Effector memory CD4-positive, alpha-beta T cell (primary cell): ENCODE measurements at regions not wholly inside any gene's neighbourhood (a gene's known extent, or its start where the extent isn't known, plus 50 kb on each side); places are given as distances from the start of the nearest gene placed in this dataset.

ENCODE experiments used
- DNase-seq, 3 donors: peaks; one replicate each; pipeline ENCODE4 v3.0.0-alpha.2; 2020
- H3K27ac ChIP-seq: 2 replicates; pipeline ENCODE4 v1.7.0; 2013; ENCODE audit warnings: mild to moderate bottlenecking, low read length, moderate library complexity; ENCODE audit not compliant: insufficient read depth, poor library complexity, severe bottlenecking
- H3K27me3 ChIP-seq: replicated peaks from 2 replicates; pipeline ENCODE4 v1.7.0; 2013; ENCODE audit warnings: mild to moderate bottlenecking, low read length; ENCODE audit not compliant: insufficient read depth, control insufficient read depth, poor library complexity, severe bottlenecking
- H3K36me3 ChIP-seq: 2 replicates; pipeline ENCODE4 v1.7.0; 2013; ENCODE audit warnings: mild to moderate bottlenecking, low read length, moderate library complexity; ENCODE audit not compliant: control insufficient read depth, insufficient read depth
- H3K4me1 ChIP-seq: 2 replicates; pipeline ENCODE4 v1.7.0; 2013; ENCODE audit warnings: low read length, mild to moderate bottlenecking; ENCODE audit not compliant: control insufficient read depth, insufficient read depth, poor library complexity, severe bottlenecking
- H3K4me3 ChIP-seq: 2 replicates; pipeline ENCODE4 v1.7.0; 2013; ENCODE audit warnings: low read length, low read depth, mild to moderate bottlenecking; ENCODE audit not compliant: insufficient read depth, poor library complexity, severe bottlenecking
- H3K9me3 ChIP-seq: 2 replicates; pipeline ENCODE4 v1.7.0; 2013; ENCODE audit warnings: mild to moderate bottlenecking, low read length, moderate library complexity; ENCODE audit not compliant: control insufficient read depth

DNA sequence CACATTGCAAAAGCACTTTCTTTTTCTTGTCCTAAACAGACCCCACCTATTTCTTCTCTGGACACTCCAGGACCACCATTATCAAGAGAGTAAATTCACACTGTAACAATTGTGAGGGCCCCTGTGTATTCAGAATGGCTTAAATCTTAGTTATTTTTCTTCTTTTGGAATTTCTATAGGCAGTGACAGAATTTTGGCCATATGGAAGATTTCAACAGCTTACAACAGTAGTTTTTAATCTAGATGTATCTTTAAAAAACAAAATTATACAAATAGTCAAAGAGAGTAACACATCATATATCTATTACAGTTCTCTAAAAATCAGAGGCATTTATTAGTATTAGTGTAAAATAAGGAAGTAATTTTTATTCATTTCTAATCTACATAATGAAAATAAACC, 482.1 kb downstream of the LIG4 start:
- Histone ChIP-seq H3K27ac (no peak overlapping the region), H3K4me3 (no peak overlapping the region), H3K27me3 (no peaks in the 10 kb centered on the region), H3K9me3 (no peaks in the 10 kb centered on the region), H3K36me3 (no peaks in the 10 kb centered on the region), H3K4me1 (no peaks in the 10 kb centered on the region)
- DNase-seq = no peak

DNA sequence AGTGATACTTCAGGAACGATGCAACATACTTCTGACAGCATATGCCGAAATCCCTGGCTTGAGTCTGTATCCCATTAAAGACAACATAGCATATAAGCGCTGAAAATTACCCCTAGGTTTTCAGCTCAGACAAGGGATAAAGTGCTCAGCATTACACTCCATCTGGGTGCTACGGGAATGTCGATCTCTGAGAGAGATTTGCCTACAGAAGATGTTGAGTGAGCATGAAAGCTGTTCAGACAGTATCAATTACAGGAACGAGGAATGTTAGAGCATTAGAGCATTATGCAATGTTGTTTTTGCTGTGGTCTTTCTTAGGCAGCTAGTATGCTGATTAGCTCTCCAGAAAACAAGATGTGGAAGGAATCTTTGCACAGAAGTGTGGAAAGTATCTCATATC, 484.5 kb downstream of the LIG4 start:
- no peaks in the 10 kb centered on the region for H3K9me3 ChIP-seq
- no peaks in the 10 kb centered on the region for H3K27me3 ChIP-seq
- no peaks in the 10 kb centered on the region for H3K4me1 ChIP-seq
- H3K36me3 ChIP-seq = no peaks in the 10 kb centered on the region
- H3K27ac ChIP-seq = no peak overlapping the region
- H3K4me3 ChIP-seq = no peak overlapping the region
- DNase-seq = no peak

DNA sequence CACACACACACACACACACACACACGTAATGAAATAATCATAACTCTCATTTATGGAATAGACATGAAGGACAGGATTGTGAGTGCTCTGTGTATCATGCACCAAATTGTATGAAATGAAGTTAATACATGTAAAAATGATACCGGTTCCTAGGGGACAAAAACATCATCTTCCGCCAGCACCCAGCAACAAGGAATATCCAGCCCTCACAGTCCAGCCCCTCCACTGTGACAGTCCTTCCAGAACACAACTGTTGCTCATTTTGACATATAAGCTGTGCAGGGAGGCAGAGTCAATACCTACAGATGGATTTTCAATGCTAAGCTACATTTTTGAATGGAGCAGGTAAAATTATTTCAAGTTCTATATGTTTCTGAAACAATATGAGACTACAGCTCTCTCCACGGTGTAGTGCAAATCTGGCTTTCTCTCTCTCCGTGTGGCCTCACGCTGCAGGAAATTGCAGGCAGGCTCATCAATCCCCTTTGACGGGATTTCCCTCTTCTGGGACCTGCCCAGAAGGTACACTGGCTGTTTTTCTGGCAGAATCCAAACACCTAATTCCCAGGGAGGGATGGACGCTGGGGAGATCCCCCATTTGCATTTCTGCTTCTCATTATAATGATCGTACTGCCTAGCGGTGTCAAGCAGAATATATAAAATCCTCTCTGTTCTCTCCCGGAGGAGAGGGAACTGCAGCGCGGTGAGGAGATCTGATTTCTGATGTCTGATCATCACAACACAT, 494.0 kb downstream of the LIG4 start:
- Histone ChIP-seq H3K27me3 (no peaks in the 10 kb centered on the region), H3K4me3 (no peak overlapping the region), H3K27ac (no peak overlapping the region), H3K9me3 (no peaks in the 10 kb centered on the region), H3K36me3 (no peaks in the 10 kb centered on the region), H3K4me1 (no peaks in the 10 kb centered on the region)
- DNase-seq = no peak

DNA sequence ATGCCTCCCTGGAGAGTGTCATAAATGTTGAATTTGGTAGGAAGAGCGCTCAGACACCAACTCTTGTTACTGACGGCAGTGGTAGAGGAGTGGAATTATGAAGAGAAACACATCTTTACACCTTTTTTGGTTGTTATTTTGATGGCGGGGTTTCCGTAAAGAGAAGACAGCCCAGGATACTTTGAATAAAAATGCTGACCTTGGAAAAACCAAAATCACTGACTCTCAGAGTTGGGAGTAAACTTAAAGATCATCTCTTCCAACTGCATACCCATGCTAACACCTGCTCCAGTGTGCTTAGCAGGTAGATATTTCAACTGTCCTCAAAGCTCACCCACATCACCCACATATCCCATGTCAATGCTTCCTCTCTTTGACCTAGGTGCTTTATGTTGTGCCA, 498.6 kb downstream of the LIG4 start:
- H3K36me3 ChIP-seq = no peaks in the 10 kb centered on the region
- H3K9me3 ChIP-seq = no peaks in the 10 kb centered on the region

DNA sequence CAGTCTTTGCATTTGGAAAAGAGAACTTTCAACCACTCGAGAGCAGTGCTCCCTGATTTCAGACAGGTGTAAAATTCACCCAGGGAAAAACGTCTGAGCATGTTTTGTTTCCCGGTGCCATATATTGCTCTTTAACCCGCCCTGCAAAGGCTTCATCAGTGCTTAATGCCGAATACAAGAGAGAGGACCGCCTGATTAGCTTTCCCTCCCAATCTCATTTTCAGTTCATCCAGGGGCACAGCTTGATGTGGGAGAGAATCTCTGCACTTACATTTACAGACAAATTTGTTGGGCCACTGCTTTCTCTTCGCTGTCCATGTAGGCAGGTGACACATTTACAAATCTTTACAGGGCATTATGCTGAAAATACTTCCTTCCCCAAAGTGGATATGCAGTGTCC, 499.1 kb downstream of the LIG4 start:
- H3K36me3 ChIP-seq = no peaks in the 10 kb centered on the region
- H3K27me3 ChIP-seq = no peaks in the 10 kb centered on the region
- H3K4me3 ChIP-seq = no peak overlapping the region
- no peak overlapping the region for H3K27ac ChIP-seq
- H3K4me1 ChIP-seq = no peaks in the 10 kb centered on the region
- H3K9me3 ChIP-seq = no peaks in the 10 kb centered on the region
- DNase-seq = no peak

More for the DNA sequence above, 498.6 kb downstream of the LIG4 start:
- H3K4me3 ChIP-seq = no peak overlapping the region
- H3K4me1 ChIP-seq = no peaks in the 10 kb centered on the region
- DNase-seq = no peak
- H3K27ac ChIP-seq = no peak overlapping the region
- H3K27me3 ChIP-seq = no peaks in the 10 kb centered on the region

DNA sequence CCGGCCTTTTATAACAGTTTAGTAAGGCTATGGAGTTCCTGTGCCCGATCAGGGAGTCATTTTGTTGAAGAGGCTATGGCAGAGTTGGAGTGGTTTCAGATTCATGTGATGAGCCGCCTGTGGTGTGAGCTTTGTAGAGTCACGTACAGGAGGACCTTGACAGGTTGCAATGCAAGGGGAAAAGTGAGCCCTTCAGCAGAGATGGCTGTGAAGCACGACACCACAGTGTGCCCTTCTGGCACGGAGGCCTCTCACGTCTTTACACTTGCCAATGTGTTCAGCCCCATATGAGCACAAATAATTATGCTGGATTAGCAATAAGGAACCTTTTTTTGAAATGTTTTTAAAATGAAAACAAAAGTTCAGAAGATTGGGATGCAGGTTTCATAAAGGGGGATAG, 499.8 kb downstream of the LIG4 start:
- H3K9me3 ChIP-seq = no peaks in the 10 kb centered on the region

DNA sequence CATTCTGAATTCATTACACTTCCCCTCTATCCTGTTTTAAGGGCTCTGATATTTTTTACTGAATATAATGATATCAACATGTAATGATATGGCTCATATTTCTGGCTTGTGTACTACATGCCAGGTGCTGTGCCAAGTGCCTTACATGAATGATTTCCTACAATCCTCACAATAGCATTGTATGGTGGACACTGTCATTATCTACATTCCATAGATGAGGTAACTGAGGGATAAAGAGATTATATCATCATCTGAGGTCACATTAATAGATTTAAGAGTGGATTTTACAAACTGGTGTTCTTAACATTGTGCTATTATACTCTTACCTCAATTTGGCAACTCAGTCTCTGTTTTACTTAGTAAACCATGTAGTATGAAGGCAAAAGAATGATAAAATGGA, 502.0 kb downstream of the LIG4 start:
- Histone ChIP-seq H3K36me3 (no peaks in the 10 kb centered on the region), H3K4me3 (no peak overlapping the region), H3K27ac (no peak overlapping the region), H3K27me3 (no peaks in the 10 kb centered on the region), H3K9me3 (no peaks in the 10 kb centered on the region), H3K4me1 (no peaks in the 10 kb centered on the region)
- DNase-seq = no peak

More for the DNA sequence above, 499.8 kb downstream of the LIG4 start:
- no peak for DNase-seq
- Histone ChIP-seq H3K36me3 (no peaks in the 10 kb centered on the region), H3K27ac (no peak overlapping the region), H3K27me3 (no peaks in the 10 kb centered on the region), H3K4me1 (no peaks in the 10 kb centered on the region), H3K4me3 (no peak overlapping the region)

DNA sequence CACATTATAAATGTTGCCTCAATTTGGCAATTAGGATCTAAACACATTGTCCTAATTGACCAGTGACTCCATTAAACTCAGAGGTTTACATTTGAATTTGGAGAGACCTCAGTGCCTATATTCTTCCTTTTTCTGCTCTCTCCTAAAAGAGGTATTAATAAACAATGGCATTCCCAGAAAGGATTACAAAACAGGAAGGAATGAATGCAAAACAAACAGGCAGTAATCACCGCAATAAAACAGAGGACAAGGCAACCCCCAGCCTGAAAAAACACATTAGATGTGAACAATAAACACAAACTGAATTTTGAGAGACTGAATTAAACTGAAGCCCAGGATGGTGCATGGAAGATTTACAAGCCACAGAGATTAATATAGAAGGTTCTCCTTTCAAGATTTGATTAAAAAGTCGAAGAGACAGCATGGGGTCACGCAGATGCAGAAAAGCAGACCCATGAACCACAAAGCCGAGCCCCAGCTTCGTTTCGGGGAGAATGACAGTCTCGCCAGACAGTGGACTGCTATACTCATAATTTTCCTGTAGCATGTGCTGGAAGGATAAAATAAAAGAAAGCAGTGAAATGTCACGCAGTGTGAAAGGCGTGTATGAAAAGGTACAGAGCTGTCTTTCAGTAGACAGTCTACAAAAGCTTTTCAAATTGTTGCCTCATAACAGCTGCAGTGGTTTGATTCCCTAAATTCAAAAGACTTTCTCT, 503.0 kb downstream of the LIG4 start:
- Histone ChIP-seq H3K4me3 (no peak overlapping the region), H3K4me1 (no peaks in the 10 kb centered on the region), H3K9me3 (no peaks in the 10 kb centered on the region), H3K27me3 (no peaks in the 10 kb centered on the region), H3K36me3 (no peaks in the 10 kb centered on the region), H3K27ac (no peak overlapping the region)
- no peak for DNase-seq

DNA sequence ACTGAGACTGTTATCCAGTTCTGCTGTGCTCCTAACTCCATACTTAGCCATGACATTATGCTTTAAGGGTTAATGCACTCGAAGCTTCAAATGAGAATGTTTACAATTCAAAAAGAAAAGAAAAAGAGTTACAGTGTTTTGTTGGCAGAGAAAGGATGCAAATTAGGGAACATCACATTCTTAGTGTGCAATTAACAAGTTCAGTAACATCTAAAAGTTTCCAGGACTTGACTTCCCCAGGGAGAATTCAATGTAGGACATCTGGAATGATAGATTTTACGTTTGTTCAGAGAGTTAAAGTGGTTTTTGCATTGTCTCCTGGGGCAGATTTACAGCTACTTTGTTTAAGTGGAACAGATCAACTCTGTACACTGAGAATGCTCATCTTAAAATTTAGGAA, 525.2 kb downstream of the LIG4 start:
- no peaks in the 10 kb centered on the region for H3K4me1 ChIP-seq
- H3K9me3 ChIP-seq = no peaks in the 10 kb centered on the region
- DNase-seq = no peak
- no peaks in the 10 kb centered on the region for H3K27me3 ChIP-seq
- H3K27ac ChIP-seq = no peak overlapping the region
- H3K36me3 ChIP-seq = no peaks in the 10 kb centered on the region
- H3K4me3 ChIP-seq = no peak overlapping the region

DNA sequence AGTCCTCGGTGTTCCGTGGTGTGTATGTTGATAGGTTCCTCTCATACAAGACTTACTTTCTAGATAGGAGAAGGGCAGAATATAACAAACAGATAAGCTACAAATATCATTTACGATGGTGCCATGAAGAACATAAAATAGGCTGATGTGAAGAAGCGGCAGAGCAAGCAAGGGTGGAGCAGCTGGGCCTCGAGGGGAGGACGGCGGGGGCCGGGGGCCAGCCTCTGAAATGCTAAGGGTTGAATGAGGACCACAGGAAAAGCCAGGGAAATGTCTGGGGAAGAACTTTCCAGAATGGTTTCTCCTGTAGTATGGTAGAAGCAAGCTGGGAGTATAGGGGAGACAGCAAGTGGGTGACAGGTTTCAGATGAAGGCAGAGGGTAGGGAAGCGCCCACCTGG, 529.5 kb downstream of the LIG4 start:
- Histone ChIP-seq H3K4me1 (no peaks in the 10 kb centered on the region), H3K36me3 (no peaks in the 10 kb centered on the region), H3K27ac (no peak overlapping the region), H3K27me3 (no peaks in the 10 kb centered on the region), H3K9me3 (no peaks in the 10 kb centered on the region), H3K4me3 (no peak overlapping the region)
- DNase-seq = no peak
